HG03469 (cell line): ENCODE measurements at regions not wholly inside any gene's neighbourhood (a gene's known extent, or its start where the extent isn't known, plus 50 kb on each side); places are given as distances from the start of the nearest gene placed in this dataset.
"Not testable (repeated sequence)": the region's sequence is repeated elsewhere in the genome, so short reads cannot be mapped to it uniquely, and the experiment has no call there.

ENCODE experiments used
- ATAC-seq: cut with Tn5 transposase; IDR thresholded peaks from one replicate; pipeline ENCODE4 v1.9.1; 2021; ENCODE audit warnings: mild to moderate bottlenecking, moderate library complexity, moderate number of reproducible peaks; ENCODE audit not compliant: unreplicated experiment

GRCh38 chr11:22567759-22568158 is 57.9 kb downstream of the FANCF start:
- no peak for ATAC-seq

DNA sequence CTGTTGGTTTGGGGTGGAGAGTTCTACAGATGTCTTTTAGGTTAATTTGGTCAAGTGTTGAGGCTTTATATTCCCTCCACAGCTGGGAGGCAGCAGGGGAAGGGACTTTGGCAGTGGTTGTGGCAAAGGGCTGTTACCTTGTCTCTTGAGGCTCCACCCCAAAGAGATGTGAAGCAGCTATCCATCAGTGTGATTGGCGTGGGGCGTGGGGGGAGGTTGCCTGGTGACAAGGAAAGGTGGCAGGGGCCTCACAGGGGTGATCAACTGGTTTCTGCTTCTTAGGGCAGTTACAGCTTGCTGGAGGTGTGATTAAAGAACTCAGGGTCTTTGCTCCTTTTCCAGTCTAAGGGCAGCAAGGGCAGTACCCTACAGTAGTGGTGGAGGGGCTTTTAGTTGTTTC is 59.3 kb downstream of the FANCF start:
- no peak for ATAC-seq

- ATAC-seq = no peak
These were observed 64.3 kb downstream of the FANCF start for GRCh38 chr11:22561283-22561682.

GRCh38 chr11:22559416-22559815 is 66.2 kb downstream of the FANCF start:
- no peak for ATAC-seq

- no peak for ATAC-seq
These were observed 67.0 kb downstream of the FANCF start for GRCh38 chr11:22558664-22559063.

GRCh38 chr11:22556381-22556780 is 69.2 kb downstream of the FANCF start:
- no peak for ATAC-seq

DNA sequence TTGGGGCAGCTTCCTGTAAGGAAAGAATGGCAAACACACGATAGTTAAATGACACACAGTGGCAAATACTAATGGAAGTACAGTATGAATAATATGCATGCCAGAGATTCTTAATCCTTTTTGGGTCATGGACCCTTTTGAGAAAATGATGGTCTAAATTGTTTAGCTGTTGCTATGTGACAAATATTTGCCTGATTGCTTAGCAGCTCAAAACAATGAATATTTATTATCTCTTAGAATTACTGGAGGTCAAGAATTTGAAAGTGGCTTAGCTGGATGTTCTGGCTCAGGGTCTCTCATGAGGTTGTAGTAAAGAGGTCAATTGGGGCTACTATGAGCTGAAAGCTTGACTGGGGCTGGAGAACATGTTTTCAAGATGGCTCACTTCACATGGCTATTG is 69.7 kb downstream of the FANCF start:
- ATAC-seq = no peak

- ATAC-seq = peak; percentile 96
These were observed 71.4 kb downstream of the FANCF start for GRCh38 chr11:22554221-22554620.

GRCh38 chr11:22552885-22553284 is 72.7 kb downstream of the FANCF start:
- no peak for ATAC-seq

DNA sequence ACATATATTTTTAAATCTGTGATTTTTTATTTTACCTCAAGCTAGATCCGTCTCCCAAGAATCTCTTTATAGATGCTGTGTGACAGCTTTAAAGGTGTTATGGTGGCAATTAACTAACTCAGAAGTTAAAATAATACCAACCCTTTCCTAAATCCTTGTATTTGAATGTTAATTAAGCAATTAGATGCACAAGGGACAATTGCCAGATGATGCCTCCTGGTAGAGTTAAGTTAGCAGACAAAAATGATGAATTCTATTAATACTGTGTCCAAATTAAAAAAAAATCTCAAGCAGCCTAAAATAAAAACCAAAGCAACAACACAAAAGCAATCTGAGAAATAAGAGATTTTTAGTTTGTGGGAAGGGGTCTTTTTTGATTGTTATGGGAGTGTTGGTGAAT is 78.9 kb downstream of the FANCF start:
- ATAC-seq = no peak

GRCh38 chr11:22543261-22543660 is 82.4 kb downstream of the FANCF start:
- ATAC-seq = no peak

GRCh38 chr11:22539821-22540256 is 85.8 kb downstream of the FANCF start:
- ATAC-seq = no peak

- no peak for ATAC-seq
These were observed 89.6 kb downstream of the FANCF start for GRCh38 chr11:22536071-22536470.

- ATAC-seq = not testable (repeated sequence)
These were observed 96.8 kb downstream of the FANCF start for GRCh38 chr11:22528612-22529429.

DNA sequence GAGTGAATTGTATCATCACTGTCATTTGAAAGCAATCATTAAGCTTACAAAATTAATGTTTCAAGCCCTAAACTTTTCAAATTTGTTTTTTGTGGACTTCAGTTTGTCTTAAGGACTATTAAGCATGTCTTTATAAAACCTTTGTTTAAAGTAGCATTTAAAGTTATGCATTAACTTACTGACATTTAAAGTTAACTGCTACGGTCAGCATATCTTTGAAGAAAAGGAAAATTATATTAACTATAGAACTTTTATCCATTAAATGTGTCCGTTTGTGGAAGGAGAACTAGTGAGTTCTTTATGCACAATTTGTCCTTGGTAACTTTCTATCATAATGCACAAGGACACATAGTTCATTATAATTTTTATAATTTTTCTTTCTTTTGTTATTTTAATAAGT is 103.4 kb downstream of the FANCF start:
- ATAC-seq = no peak

- peak; percentile 76 for ATAC-seq
These were observed 104.4 kb downstream of the FANCF start for GRCh38 chr11:22521226-22521625.

DNA sequence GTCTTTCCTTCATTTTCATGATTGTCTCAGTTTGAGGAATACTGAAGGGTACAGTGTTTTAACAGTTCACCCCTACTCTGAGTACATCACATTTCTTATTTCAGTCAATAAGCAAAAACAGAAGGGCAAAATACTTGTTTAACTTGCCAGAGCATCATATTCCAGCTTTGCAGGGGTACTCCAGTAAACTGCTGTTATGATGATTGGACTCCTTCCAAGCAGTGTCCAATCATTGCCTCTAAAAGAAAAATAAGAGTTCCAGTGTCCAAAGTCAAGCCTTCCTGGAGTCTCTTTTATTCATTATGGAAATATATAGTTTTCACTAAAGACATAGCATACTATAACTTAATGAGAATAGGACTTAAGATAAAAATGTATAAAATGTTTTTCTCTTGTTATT is 105.1 kb downstream of the FANCF start:
- ATAC-seq = no peak

DNA sequence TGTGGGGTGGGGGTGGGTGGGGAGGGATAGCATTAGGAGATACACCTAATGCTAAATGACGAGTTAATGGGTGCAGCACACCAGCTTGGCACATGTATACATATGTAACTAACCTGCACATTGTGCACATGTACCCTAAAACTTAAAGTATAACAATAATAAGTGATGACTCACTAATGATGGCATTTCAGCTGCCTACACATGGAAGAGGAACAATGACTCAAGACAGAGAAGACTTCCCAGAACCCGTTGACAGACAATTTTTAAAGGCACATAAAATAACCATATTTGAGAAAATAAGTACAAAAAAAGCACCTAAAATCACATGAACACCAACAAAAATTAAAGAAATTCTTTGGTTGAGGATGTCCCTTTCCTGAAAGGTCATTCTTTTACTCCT is 107.3 kb downstream of the FANCF start:
- ATAC-seq = not testable (repeated sequence)

DNA sequence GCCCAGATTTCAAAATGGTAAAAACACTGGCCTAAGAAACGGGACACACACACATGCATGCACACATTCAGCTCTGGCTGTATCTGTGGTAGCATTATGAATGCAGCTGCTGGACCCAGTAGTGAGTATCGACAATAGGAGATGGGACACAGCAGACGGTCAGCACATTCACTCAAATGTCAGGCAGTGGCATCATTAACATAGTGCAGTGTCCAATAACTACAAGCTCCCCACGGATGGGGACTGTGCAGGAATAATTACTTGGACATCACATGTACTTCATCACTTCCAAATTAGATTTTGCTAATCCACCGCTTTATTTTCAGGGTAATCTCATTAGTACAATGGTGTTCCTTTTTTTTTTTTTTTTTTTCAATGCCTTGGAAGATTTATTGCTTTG is 109.5 kb downstream of the FANCF start:
- no peak for ATAC-seq

- ATAC-seq = no peak
These were observed 113.2 kb downstream of the FANCF start for GRCh38 chr11:22512457-22512856.

DNA sequence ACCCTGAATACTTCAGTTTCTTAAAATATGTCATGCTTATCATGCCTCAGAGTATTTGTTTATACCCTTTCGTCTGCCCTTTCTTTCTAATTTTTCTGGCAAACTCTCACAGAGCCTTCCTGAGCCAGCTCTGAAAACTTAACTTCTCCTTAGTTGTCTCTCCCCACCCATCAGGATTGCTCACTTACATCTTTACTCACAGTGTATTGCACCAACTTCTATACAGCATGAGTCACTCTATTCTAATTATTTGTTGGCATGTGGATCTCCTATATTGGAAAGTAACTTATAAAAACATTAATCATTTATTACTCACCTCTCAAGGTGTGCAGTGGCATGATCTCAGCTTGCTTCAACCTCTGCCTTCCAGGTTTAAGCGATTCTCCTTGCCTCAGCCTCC is 114.9 kb downstream of the FANCF start:
- ATAC-seq = no peak

DNA sequence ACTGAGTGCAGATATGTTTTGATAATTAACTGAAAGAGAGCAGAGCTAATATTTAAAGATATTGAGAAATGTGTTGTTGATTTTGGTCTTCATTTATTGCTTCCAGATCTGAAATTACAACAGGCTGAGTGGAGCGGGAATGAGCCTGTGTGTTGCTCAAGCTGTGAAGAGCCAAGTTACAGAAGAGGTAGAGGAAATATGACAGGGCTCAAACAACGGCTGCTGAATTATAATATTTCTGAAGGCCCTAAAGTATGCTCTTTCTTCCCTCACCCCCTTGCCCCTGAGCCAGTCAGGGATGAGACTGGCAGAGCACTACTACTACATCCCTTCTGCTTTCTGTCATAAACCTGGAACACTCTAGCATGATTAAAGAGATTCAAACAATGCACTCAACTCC is 115.6 kb downstream of the FANCF start:
- ATAC-seq = no peak

GRCh38 chr11:22508665-22509064 is 117.0 kb downstream of the FANCF start:
- no peak for ATAC-seq
